KMS-11 (cell line): ENCODE measurements at regions not wholly inside any gene's neighbourhood (a gene's known extent, or its start where the extent isn't known, plus 50 kb on each side); places are given as distances from the start of the nearest gene placed in this dataset.

Experiments used
- H2AFZ ChIP-seq: fragments of 200-600 bp; sonication (generic); 2 replicates; pipeline ENCODE4 v1.6.1; 2016; ENCODE audit warnings: antibody characterized with exemption, mixed run types, low read depth
- H3K27ac ChIP-seq: fragments of 200-600 bp; sonication (generic); 2 replicates; pipeline ENCODE4 v1.6.1; 2016; ENCODE audit warnings: mild to moderate bottlenecking, mixed run types
- H3K27me3 ChIP-seq: fragments of 200-600 bp; sonication (generic); 2 replicates; pipeline ENCODE4 v1.6.1; 2017; ENCODE audit warnings: mild to moderate bottlenecking, low read depth, mixed run types, moderate library complexity; ENCODE audit not compliant: insufficient read depth
- H3K36me3 ChIP-seq: fragments of 200-600 bp; sonication (generic); 2 replicates; pipeline ENCODE4 v1.6.1; 2017; ENCODE audit warnings: mild to moderate bottlenecking, mixed run types; ENCODE audit not compliant: insufficient read depth
- H3K4me1 ChIP-seq: fragments of 200-600 bp; sonication (generic); 2 replicates; pipeline ENCODE4 v1.6.1; 2016; ENCODE audit warnings: mild to moderate bottlenecking, low read depth, mixed run types; ENCODE audit not compliant: poor library complexity, severe bottlenecking
- H3K4me2 ChIP-seq: fragments of 200-600 bp; sonication (generic); 2 replicates; pipeline ENCODE4 v1.7.0; 2016; ENCODE audit warnings: mild to moderate bottlenecking, mixed run types
- H3K4me3 ChIP-seq: fragments of 200-600 bp; sonication (generic); IDR thresholded peaks from 2 replicates; pipeline ENCODE4 v1.6.1; 2017; ENCODE audit warnings: low read depth, low read length, mixed read lengths; ENCODE audit not compliant: insufficient read depth
- H3K79me2 ChIP-seq: fragments of 200-600 bp; sonication (generic); 2 replicates; pipeline ENCODE4 v1.6.1; 2016; ENCODE audit warnings: low read depth, mixed run types; ENCODE audit not compliant: insufficient read depth
- H3K9ac ChIP-seq: fragments of 200-600 bp; sonication (generic); 2 replicates; pipeline ENCODE4 v1.6.1; 2016; ENCODE audit warnings: mild to moderate bottlenecking, mixed run types
- H4K20me1 ChIP-seq: fragments of 200-600 bp; sonication (generic); 2 replicates; pipeline ENCODE4 v1.6.1; 2016; ENCODE audit warnings: mild to moderate bottlenecking, mixed run types; ENCODE audit not compliant: insufficient read depth
- CTCF ChIP-seq: fragments of 200-600 bp; sonication (generic); conservative IDR thresholded peaks from 2 replicates; pipeline ENCODE4 v1.6.1; 2017; ENCODE audit warnings: low read depth, mild to moderate bottlenecking, antibody characterized with exemption, low read length, moderate library complexity, mixed read lengths

GRCh38 chr5:135715267-135716055 lies 119.0 kb upstream of the SLC25A48 start:
- Histone ChIP-seq H3K4me3 (no peak overlapping the region), H2AFZ (no peak overlapping the region), H3K79me2 (no peaks in the 10 kb centered on the region), H3K4me1 (no peaks in the 10 kb centered on the region), H3K9ac (no peak overlapping the region), H3K4me2 (no peak overlapping the region), H3K36me3 (no peaks in the 10 kb centered on the region), H3K27me3 (no peaks in the 10 kb centered on the region), H4K20me1 (no peaks in the 10 kb centered on the region), H3K27ac (no peak overlapping the region)
- TF ChIP-seq CTCF, result no peak

- Histone ChIP-seq H3K4me3 (no peak overlapping the region), H3K27ac (no peak overlapping the region), H4K20me1 (no peaks in the 10 kb centered on the region), H2AFZ (no peak overlapping the region), H3K36me3 (no peaks in the 10 kb centered on the region), H3K27me3 (no peaks in the 10 kb centered on the region), H3K79me2 (no peaks in the 10 kb centered on the region), H3K4me2 (no peak overlapping the region), H3K9ac (no peak overlapping the region), H3K4me1 (no peaks in the 10 kb centered on the region)
- no peak for TF ChIP-seq CTCF
These were observed 120.2 kb upstream of the SLC25A48 start for GRCh38 chr5:135714126-135714894.

- no peak overlapping the region for H3K27ac ChIP-seq
- no peak overlapping the region for H3K4me3 ChIP-seq
These were observed 121.1 kb upstream of the SLC25A48 start for GRCh38 chr5:135713161-135713915.

More at GRCh38 chr5:135713161-135713915, 121.1 kb upstream of the SLC25A48 start:
- TF ChIP-seq CTCF, result no peak
- H3K9ac ChIP-seq, result no peak overlapping the region
- no peaks in the 10 kb centered on the region for H3K4me1 ChIP-seq
- H4K20me1 ChIP-seq, result no peaks in the 10 kb centered on the region
- H3K4me2 ChIP-seq, result no peak overlapping the region
- H3K36me3 ChIP-seq, result no peaks in the 10 kb centered on the region
- H3K27me3 ChIP-seq, result no peaks in the 10 kb centered on the region
- H2AFZ ChIP-seq, result no peak overlapping the region
- no peaks in the 10 kb centered on the region for H3K79me2 ChIP-seq
